Lower lobe of right lung (tissue), 2 donors: ENCODE measurements at regions not wholly inside any gene's neighbourhood (a gene's known extent, or its start where the extent isn't known, plus 50 kb on each side); places are given as distances from the start of the nearest gene placed in this dataset.

Experiments used
- ATAC-seq, 2 donors: fragments of 200-7000 bp; cut with Tn5 transposase; one replicate each; pipeline ENCODE4 v1.9.1; 2020 to 2022; ENCODE audit warnings: mild to moderate bottlenecking in 2 of 2, moderate library complexity in 2 of 2
- DNase-seq: peaks from one replicate; pipeline ENCODE4 v3.0.0-alpha.2; 2020
- H3K27ac ChIP-seq: fragments of 200-600 bp; one replicate; pipeline ENCODE4 v1.8.0; 2022
- H3K27me3 ChIP-seq: fragments of 200-600 bp; one replicate; pipeline ENCODE4 v1.8.0; 2022; ENCODE audit warnings: low read depth
- H3K36me3 ChIP-seq: fragments of 200-600 bp; one replicate; pipeline ENCODE4 v1.8.0; 2022; ENCODE audit warnings: mild to moderate bottlenecking
- H3K4me1 ChIP-seq: fragments of 200-600 bp; one replicate; pipeline ENCODE4 v1.8.0; 2022
- H3K4me3 ChIP-seq: fragments of 200-600 bp; one replicate; pipeline ENCODE4 v1.8.0; 2022; ENCODE audit warnings: mild to moderate bottlenecking
- H3K9me3 ChIP-seq: fragments of 200-600 bp; one replicate; pipeline ENCODE4 v1.8.0; 2022
- intact Hi-C: fragments of 100-400 bp; cut with DNase I; formaldehyde crosslinking; loops from one replicate; pipeline ENCODE4 v1.11.0; 2022
- TF ChIP-seq, protein P1 (sequence below): fragments of 200-600 bp; IDR thresholded peaks from one replicate; pipeline ENCODE4 v1.8.0; 2022; ENCODE audit warnings: antibody characterized with exemption, mild to moderate bottlenecking
- donor health status: DM: no; HTN: yes; CAD: no; lungs with severe emphysema.

GRCh38 chr7:116434820-116435341 is 64.7 kb upstream of the CAV2 start:
- Histone ChIP-seq H3K27ac (no peak overlapping the region), H3K36me3 (no peaks in the 10 kb centered on the region), H3K4me3 (no peak overlapping the region), H3K27me3 (no peaks in the 10 kb centered on the region), H3K4me1 (peaks cover 4% of the 10 kb centered on the region), H3K9me3 (no peaks in the 10 kb centered on the region)
- no peak for DNase-seq
- intact Hi-C loops, result no loop called here
- ATAC-seq, result no peak
- TF ChIP-seq, protein P1, sequence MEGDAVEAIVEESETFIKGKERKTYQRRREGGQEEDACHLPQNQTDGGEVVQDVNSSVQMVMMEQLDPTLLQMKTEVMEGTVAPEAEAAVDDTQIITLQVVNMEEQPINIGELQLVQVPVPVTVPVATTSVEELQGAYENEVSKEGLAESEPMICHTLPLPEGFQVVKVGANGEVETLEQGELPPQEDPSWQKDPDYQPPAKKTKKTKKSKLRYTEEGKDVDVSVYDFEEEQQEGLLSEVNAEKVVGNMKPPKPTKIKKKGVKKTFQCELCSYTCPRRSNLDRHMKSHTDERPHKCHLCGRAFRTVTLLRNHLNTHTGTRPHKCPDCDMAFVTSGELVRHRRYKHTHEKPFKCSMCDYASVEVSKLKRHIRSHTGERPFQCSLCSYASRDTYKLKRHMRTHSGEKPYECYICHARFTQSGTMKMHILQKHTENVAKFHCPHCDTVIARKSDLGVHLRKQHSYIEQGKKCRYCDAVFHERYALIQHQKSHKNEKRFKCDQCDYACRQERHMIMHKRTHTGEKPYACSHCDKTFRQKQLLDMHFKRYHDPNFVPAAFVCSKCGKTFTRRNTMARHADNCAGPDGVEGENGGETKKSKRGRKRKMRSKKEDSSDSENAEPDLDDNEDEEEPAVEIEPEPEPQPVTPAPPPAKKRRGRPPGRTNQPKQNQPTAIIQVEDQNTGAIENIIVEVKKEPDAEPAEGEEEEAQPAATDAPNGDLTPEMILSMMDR, result no peak

DNA sequence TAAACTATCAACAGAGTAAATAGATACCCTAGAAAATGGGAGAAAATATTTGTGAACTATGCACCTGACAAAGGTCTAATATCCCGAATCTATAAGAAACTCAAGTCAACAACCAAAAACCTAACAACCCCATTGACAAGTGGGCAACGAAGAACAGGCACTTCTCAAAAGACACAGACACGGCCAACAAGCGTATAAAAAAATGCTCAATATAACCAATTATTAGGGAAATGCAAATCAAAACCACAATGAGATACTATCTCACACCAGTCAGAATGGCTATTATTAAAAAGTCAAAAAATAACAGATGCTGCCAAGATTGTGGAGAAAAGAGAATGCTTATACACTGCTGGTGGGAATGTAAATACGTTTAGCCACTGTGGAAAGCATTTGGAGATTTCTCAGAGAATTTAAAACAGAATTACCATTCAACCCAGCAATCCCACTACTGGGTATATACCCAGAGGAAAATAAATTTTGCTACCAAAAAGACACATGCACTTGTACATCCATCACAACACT is 63.2 kb upstream of the CAV2 start:
- intact Hi-C loops, result no loop called here
- no peak for ATAC-seq
- no peak for DNase-seq
- Histone ChIP-seq H3K4me1 (peaks cover 4% of the 10 kb centered on the region), H3K9me3 (no peaks in the 10 kb centered on the region), H3K27ac (no peak overlapping the region), H3K4me3 (no peak overlapping the region), H3K36me3 (no peaks in the 10 kb centered on the region), H3K27me3 (no peaks in the 10 kb centered on the region)
- TF ChIP-seq, protein P1, result no peak

GRCh38 chr7:116438267-116438666 is 61.3 kb upstream of the CAV2 start:
- no peaks in the 10 kb centered on the region for H3K9me3 ChIP-seq
- no peak overlapping the region for H3K27ac ChIP-seq
- no peaks in the 10 kb centered on the region for H3K27me3 ChIP-seq
- DNase-seq (no peak), ATAC-seq (no peak)
- peaks cover 5% of the 10 kb centered on the region for H3K4me1 ChIP-seq
- H3K4me3 ChIP-seq, result no peak overlapping the region
- no peaks in the 10 kb centered on the region for H3K36me3 ChIP-seq
- TF ChIP-seq, protein P1, result no peak
- intact Hi-C loops, result no loop called here

DNA sequence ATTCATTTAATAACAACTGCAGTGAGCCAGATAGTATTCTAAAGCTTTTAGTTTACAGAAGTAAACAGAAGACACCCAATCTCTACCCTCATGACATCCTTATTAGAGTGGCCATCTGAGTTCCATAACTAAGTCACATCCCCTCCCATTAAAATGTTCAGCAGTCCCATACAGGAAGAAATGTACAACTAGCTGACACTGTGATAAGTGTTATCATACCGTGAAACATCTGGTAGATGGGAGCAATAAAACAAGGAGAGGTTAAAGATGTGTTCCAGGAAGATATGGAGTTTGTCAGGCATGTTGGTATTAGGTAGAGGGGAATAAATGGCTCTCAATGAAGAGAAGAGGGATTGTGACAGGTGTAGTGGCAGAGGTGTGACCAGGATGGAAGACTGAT is 60.5 kb upstream of the CAV2 start:
- Histone ChIP-seq H3K27ac (no peak overlapping the region), H3K36me3 (no peaks in the 10 kb centered on the region), H3K9me3 (no peaks in the 10 kb centered on the region), H3K4me3 (no peak overlapping the region), H3K4me1 (peaks cover 5% of the 10 kb centered on the region), H3K27me3 (no peaks in the 10 kb centered on the region)
- ATAC-seq (no peak), DNase-seq (no peak)
- intact Hi-C loops, result no loop called here
- TF ChIP-seq, protein P1, result no peak

GRCh38 chr7:116439841-116440549 is 59.5 kb upstream of the CAV2 start:
- H3K4me1 ChIP-seq, result peaks cover 5% of the 10 kb centered on the region
- no peaks in the 10 kb centered on the region for H3K36me3 ChIP-seq
- intact Hi-C loops, result no loop called here
- TF ChIP-seq, protein P1, result no peak
- H3K27me3 ChIP-seq, result no peaks in the 10 kb centered on the region
- H3K27ac ChIP-seq, result no peak overlapping the region
- H3K4me3 ChIP-seq, result no peak overlapping the region
- no peak for DNase-seq
- ATAC-seq, result peak; percentile 47 to 48
- H3K9me3 ChIP-seq, result no peaks in the 10 kb centered on the region
